KMS-11 (cell line): ENCODE measurements at regions not wholly inside any gene's neighbourhood (a gene's known extent, or its start where the extent isn't known, plus 50 kb on each side); places are given as distances from the start of the nearest gene placed in this dataset.

Source experiments
- H2AFZ ChIP-seq: fragments of 200-600 bp; sonication (generic); 2 replicates; pipeline ENCODE4 v1.6.1; 2016; ENCODE audit warnings: antibody characterized with exemption, mixed run types, low read depth
- H3K27ac ChIP-seq: fragments of 200-600 bp; sonication (generic); 2 replicates; pipeline ENCODE4 v1.6.1; 2016; ENCODE audit warnings: mild to moderate bottlenecking, mixed run types
- H3K27me3 ChIP-seq: fragments of 200-600 bp; sonication (generic); 2 replicates; pipeline ENCODE4 v1.6.1; 2017; ENCODE audit warnings: mild to moderate bottlenecking, low read depth, mixed run types, moderate library complexity; ENCODE audit not compliant: insufficient read depth
- H3K36me3 ChIP-seq: fragments of 200-600 bp; sonication (generic); 2 replicates; pipeline ENCODE4 v1.6.1; 2017; ENCODE audit warnings: mild to moderate bottlenecking, mixed run types; ENCODE audit not compliant: insufficient read depth
- H3K4me1 ChIP-seq: fragments of 200-600 bp; sonication (generic); 2 replicates; pipeline ENCODE4 v1.6.1; 2016; ENCODE audit warnings: mild to moderate bottlenecking, low read depth, mixed run types; ENCODE audit not compliant: poor library complexity, severe bottlenecking
- H3K4me2 ChIP-seq: fragments of 200-600 bp; sonication (generic); 2 replicates; pipeline ENCODE4 v1.7.0; 2016; ENCODE audit warnings: mild to moderate bottlenecking, mixed run types
- H3K4me3 ChIP-seq: fragments of 200-600 bp; sonication (generic); IDR thresholded peaks from 2 replicates; pipeline ENCODE4 v1.6.1; 2017; ENCODE audit warnings: low read depth, low read length, mixed read lengths; ENCODE audit not compliant: insufficient read depth
- H3K79me2 ChIP-seq: fragments of 200-600 bp; sonication (generic); 2 replicates; pipeline ENCODE4 v1.6.1; 2016; ENCODE audit warnings: low read depth, mixed run types; ENCODE audit not compliant: insufficient read depth
- H3K9ac ChIP-seq: fragments of 200-600 bp; sonication (generic); 2 replicates; pipeline ENCODE4 v1.6.1; 2016; ENCODE audit warnings: mild to moderate bottlenecking, mixed run types
- H4K20me1 ChIP-seq: fragments of 200-600 bp; sonication (generic); 2 replicates; pipeline ENCODE4 v1.6.1; 2016; ENCODE audit warnings: mild to moderate bottlenecking, mixed run types; ENCODE audit not compliant: insufficient read depth
- CTCF ChIP-seq: fragments of 200-600 bp; sonication (generic); conservative IDR thresholded peaks from 2 replicates; pipeline ENCODE4 v1.6.1; 2017; ENCODE audit warnings: low read depth, mild to moderate bottlenecking, antibody characterized with exemption, low read length, moderate library complexity, mixed read lengths

DNA sequence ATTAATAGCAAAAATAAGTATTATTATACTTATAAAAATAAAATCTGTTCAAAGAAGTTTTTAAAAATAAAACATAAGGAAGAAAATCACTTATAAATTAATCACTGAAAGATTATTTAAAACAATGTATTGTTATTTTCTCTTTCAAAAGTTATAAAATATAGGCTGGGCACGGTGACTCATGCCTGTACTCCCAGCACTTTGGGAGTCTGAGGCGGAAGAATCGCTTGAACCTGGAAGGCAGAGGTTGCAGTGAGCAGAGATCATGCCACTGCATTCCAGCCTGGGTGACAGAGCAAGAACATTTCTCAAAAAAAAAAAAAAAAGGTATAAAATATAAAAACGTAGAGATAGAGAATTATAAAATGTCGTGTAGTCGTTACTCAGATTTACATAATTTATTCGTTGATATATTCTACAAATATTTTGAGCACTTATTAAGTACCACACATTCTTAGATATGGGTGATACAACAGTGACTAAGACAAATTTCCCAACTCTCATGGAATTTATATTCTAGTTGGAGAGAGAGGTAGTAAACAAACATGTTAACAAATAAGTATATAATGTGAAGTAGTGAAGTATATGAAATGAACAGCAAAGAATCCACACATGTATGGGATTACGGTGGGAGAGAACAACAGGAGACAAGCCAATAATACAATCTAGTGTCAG, 1030.0 kb downstream of the SORCS1 start:
- no peaks in the 10 kb centered on the region for H4K20me1 ChIP-seq
- H3K27ac ChIP-seq, result no peak overlapping the region
- H3K79me2 ChIP-seq, result no peaks in the 10 kb centered on the region
- no peak for TF ChIP-seq CTCF
- H3K36me3 ChIP-seq, result no peaks in the 10 kb centered on the region
- H3K4me3 ChIP-seq, result no peak overlapping the region
- no peak overlapping the region for H3K4me2 ChIP-seq
- no peak overlapping the region for H2AFZ ChIP-seq
- no peaks in the 10 kb centered on the region for H3K27me3 ChIP-seq
- no peaks in the 10 kb centered on the region for H3K4me1 ChIP-seq
- H3K9ac ChIP-seq, result no peak overlapping the region

DNA sequence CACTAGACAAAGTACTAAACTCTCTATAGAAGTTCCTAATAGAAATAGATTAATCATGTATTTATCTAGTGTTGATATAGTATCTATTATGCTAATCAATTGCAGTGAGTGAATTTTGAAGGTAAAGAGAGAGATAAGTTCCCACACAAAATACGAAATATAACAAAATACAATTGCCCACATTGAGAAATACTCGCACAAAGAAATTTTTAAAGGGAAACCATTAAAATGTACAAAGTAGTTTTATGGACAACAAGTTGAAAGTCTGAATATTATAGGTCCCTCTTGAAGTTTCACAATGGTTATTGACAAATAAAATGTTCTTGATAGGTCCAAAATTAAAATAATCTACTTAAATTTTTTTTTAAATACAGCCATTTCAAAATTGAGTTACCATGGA, 1031.1 kb downstream of the SORCS1 start:
- Histone ChIP-seq H3K79me2 (no peaks in the 10 kb centered on the region), H3K9ac (no peak overlapping the region), H3K4me2 (no peak overlapping the region), H3K27ac (no peak overlapping the region), H3K27me3 (no peaks in the 10 kb centered on the region), H3K36me3 (no peaks in the 10 kb centered on the region), H3K4me1 (no peaks in the 10 kb centered on the region), H2AFZ (no peak overlapping the region), H4K20me1 (no peaks in the 10 kb centered on the region), H3K4me3 (no peak overlapping the region)
- no peak for TF ChIP-seq CTCF

- H3K4me2 ChIP-seq, result no peak overlapping the region
- H3K27ac ChIP-seq, result no peak overlapping the region
- H3K27me3 ChIP-seq, result no peaks in the 10 kb centered on the region
Observed at GRCh38 chr10:106132956-106133355, 1031.5 kb downstream of the SORCS1 start.

DNA sequence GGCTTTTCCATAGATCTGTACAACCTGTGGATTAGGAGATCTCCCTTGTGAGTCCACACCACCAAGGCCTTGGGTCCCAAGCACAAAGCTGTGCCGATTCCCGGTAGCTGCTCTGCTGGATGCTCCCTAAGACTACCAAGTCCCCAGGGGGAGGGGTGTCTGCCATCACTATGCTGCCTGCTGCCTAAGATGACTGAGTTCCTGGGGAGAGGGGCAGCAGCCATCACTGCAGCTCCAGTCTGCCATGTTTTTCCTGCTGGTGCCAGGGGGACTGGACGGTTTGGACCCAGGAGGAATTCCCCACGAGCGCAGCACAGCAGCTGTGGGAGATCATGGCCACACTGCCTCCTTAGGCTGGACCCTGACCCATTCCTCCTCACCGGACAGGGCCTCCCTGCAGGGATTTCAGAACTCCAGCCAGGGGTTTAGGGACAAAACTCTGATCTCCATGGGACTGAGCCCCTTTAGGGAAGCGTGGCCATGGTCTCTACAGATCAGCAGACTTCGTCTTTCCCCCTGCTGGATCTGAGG, 1049.8 kb downstream of the SORCS1 start:
- H3K4me1 ChIP-seq, result no peaks in the 10 kb centered on the region
- no peaks in the 10 kb centered on the region for H3K27me3 ChIP-seq
- H3K4me2 ChIP-seq, result no peak overlapping the region
- no peak overlapping the region for H3K4me3 ChIP-seq
- no peaks in the 10 kb centered on the region for H3K36me3 ChIP-seq
- H4K20me1 ChIP-seq, result no peaks in the 10 kb centered on the region
- H3K27ac ChIP-seq, result no peak overlapping the region
- TF ChIP-seq CTCF, result no peak
- no peak overlapping the region for H2AFZ ChIP-seq
- no peaks in the 10 kb centered on the region for H3K79me2 ChIP-seq
- no peak overlapping the region for H3K9ac ChIP-seq

More at GRCh38 chr10:106132956-106133355, 1031.5 kb downstream of the SORCS1 start:
- Histone ChIP-seq H4K20me1 (no peaks in the 10 kb centered on the region), H3K79me2 (no peaks in the 10 kb centered on the region), H3K9ac (no peak overlapping the region), H3K36me3 (no peaks in the 10 kb centered on the region), H3K4me1 (no peaks in the 10 kb centered on the region), H2AFZ (no peak overlapping the region), H3K4me3 (no peak overlapping the region)
- no peak for TF ChIP-seq CTCF
